HG03025 (cell line): ENCODE measurements at regions not wholly inside any gene's neighbourhood (a gene's known extent, or its start where the extent isn't known, plus 50 kb on each side); places are given as distances from the start of the nearest gene placed in this dataset.
"Not testable (repeated sequence)": the region's sequence is repeated elsewhere in the genome, so short reads cannot be mapped to it uniquely, and the experiment has no call there.

Source experiments
- ATAC-seq: cut with Tn5 transposase; IDR thresholded peaks from one replicate; pipeline ENCODE4 v1.9.1; 2021; ENCODE audit warnings: mild to moderate bottlenecking, moderate library complexity; ENCODE audit not compliant: unreplicated experiment, low FRiP score

DNA sequence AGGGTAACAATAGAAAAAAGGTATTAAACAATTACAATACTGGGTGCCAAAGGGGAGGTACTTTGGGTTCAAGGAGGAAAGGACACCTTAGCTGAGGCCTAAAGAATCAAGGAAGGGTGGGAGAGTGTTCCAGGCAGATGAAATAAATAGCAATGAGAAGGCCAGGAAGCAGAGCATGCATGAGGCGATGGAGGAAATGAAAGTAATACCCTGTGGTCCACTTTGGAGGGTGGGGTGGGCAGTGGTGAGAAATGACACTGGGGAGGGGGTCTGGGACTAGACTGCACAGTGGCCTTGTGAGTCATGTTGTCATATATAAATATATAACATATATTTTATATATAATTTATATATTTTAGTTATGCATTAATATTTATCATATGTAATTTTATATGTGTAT, 55.9 kb downstream of the BHLHE40 start:
- no peak for ATAC-seq

DNA sequence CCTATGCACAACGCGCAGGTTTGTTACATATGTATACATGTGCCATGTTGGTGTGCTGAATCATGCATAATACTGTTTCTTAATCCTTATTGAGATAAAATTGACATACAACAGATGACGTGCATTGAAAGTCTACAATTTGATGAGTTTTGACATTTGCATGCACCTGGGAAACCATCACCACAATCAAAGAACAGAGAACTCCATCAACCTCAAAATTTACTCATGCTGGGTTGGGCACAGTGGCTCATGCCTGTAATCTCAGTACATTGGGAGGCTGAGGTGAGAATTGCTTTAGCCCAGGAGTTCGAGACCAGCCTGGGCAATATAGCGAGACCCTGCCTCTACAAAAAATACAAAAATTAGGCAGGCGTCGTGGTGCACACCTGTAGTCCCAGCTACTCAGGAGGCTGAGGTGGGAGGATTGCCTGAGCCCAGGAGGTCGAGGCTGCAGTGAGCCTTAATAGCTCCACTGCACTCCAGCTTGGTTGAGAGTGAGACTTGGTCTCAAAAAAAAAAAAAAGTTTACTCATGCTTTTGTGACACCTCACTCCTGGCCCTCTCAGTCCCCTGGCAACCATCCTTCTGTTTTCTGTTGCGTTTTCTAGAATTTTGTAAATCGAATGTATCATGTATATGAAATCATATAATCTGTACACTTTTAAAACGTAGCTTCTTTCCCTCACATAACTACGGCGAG, 56.6 kb downstream of the BHLHE40 start:
- ATAC-seq: no peak

GRCh38 chr3:5036392-5036766, 57.1 kb downstream of the BHLHE40 start:
- ATAC-seq: no peak

- no peak for ATAC-seq
These were observed 57.6 kb downstream of the BHLHE40 start for GRCh38 chr3:5036858-5037257.

GRCh38 chr3:5039585-5039984, 60.3 kb downstream of the BHLHE40 start:
- no peak for ATAC-seq

- no peak for ATAC-seq
These were observed 62.1 kb downstream of the BHLHE40 start for GRCh38 chr3:5041315-5041714.

DNA sequence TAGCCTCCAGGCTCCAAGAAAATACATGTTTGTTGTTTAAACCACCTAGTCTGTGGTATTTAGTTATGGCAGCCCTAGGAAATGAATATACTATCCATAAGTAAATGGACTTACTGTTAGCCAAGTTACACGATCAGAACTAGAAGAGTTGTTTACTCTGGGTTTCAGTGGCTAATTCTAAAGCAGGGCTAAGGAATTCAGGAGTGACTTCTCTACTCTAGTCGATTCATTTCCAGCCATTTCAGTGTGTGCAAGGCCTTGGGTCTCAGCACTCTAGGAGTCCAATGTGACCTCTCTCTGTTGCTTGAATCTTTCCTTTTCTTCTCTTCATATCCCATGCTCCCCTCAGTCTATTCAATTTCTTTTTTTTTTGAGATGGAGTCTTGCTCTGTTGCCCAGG, 66.7 kb downstream of the BHLHE40 start:
- ATAC-seq: no peak

- ATAC-seq: no peak
These were observed 68.7 kb downstream of the BHLHE40 start for GRCh38 chr3:5047764-5048419.

GRCh38 chr3:5051772-5052171, 70.3 kb upstream of the ARL8B start:
- no peak for ATAC-seq

DNA sequence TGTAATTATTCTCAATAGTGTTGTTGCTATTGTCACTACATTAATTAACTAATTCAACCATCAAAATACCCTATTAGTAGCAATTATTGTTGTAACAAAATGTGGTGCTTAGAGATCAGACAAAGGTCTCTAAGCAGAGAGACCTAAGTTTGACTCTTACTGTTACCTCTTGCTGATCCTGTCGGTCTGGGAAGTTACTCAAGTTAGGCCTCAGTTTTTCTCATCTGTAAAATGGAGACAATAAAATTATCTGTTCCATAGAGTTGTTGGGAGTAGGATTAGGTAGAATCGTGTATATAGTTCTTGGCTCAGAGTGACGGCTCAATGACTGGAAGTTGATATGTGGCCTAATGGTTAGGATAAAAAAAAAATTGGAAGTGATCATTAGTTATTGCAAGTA, 69.8 kb upstream of the ARL8B start:
- no peak for ATAC-seq

GRCh38 chr3:5053021-5053831, 68.9 kb upstream of the ARL8B start:
- ATAC-seq: no peak

GRCh38 chr3:5054098-5054497, 68.0 kb upstream of the ARL8B start:
- ATAC-seq: no peak

DNA sequence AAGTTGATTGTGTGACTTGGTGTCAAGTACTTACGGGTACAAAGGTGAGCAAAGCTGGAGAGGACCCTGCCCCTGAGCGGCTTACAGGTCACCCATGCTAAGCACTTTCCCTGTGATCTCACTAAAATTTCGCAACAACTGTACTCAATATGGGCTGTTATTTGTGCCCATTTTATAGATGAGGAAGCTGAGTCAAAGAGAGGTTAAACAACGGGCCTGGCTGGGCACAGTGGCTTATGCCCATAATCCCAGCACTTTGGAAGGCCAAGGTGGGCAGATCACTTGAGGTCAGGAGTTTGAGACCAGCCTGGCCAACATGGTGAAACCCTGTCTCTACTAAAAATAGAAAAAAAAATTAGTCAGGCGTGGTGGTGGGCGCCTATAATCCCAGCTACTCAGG, 67.5 kb upstream of the ARL8B start:
- ATAC-seq: not testable (repeated sequence)

GRCh38 chr3:5055357-5056110, 66.6 kb upstream of the ARL8B start:
- no peak for ATAC-seq

- no peak for ATAC-seq
These were observed 66.0 kb upstream of the ARL8B start for GRCh38 chr3:5056111-5056391.

DNA sequence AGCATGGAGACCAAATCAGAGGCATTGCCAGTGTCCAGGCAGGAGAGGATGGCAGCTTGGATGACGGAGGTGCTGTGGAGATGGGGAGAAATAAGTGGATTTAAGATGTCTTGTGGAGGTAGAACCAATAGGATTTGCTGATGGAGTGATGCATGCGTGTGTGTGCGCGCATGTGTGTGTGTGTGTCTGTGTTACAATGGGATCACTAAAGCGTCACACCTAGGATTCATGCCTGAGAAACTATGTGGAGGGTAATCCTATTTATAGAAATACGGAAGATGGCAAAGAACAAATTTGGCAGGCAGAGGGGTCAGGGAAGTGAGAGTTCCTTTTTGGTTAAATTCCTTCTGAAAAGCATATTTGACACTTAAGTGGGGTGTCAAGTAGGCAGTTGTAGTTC, 64.8 kb upstream of the ARL8B start:
- ATAC-seq: no peak

GRCh38 chr3:5057857-5058324, 64.2 kb upstream of the ARL8B start:
- peak; percentile 73 for ATAC-seq

GRCh38 chr3:5058471-5058951, 63.6 kb upstream of the ARL8B start:
- ATAC-seq: no peak

- ATAC-seq: no peak
These were observed 62.3 kb upstream of the ARL8B start for GRCh38 chr3:5059782-5060181.

DNA sequence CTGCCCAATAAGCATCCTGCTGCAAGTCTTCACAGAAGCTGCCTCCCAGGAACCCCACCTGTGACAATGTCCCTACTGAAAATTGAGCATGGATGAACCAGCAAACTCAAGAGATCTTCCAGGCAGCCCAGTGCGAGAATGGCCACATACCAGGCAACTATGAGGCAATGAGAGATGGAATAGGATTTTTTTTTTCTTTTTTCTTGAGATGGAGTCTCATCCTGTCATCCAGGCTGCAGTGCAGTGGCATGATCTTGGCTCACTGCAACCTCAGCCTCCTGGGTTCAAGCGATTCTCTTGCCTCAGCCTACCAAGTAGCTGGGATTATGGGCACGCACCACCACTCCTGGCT, 60.9 kb upstream of the ARL8B start:
- ATAC-seq: no peak

DNA sequence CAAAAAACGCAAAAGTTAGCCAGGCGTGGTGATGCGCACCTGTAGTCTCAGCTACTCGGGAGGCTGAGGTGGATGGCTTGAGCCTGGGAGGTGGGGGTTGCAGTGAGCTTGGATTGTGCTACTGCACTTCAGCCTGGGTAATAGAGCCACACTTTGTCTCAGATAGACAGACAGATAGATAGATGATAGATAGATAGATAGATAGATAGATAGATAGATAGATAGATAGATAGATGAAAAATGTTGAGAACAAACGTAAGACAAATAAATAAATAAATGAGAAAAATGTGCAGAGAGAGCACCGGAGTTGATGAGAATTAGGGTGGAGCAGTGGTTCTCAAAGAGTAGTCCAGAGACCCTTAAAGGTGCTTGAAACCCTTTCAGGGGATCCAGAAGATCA, 58.4 kb upstream of the ARL8B start:
- no peak for ATAC-seq
